ENCODE measurements at regions not wholly inside any gene's neighbourhood (a gene's known extent, or its start where the extent isn't known, plus 50 kb on each side); places are given as distances from the start of the nearest gene placed in this dataset.

DNA sequence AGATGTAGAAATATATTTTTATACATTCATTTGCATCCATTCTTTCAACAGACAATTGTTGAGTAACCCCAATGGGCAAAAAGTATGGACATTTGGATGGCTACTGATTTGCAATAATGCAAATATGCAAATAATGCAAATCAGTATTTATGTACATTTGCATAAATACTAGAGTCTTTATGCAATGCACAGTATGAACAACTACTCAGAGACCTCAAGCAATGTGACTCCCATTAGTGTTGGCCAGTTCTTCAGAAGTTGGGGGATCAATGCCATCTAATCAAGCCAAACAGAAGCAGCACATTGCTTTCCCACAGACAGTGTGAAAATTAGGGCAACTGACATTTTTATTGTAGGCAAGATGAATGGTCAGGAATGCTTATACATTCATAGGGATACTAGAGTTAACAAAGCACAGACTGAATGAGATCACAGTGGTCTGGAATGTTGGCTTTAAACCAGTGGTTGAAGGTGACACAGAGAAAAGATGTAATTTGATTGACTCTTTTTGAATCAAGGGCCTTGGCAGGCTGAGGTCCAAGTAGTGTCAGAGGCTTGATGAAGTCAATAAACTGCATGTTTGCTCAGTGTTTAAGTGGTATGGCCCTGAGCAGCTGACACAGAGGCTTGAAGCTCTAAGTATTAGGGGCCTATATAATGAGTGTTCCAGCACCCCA, 256.6 kb downstream of the CTH start:
- no peak for TF ChIP-seq POLR2A (IDR thresholded peaks at IDR 0.05)
- TF ChIP-seq, protein P1, sequence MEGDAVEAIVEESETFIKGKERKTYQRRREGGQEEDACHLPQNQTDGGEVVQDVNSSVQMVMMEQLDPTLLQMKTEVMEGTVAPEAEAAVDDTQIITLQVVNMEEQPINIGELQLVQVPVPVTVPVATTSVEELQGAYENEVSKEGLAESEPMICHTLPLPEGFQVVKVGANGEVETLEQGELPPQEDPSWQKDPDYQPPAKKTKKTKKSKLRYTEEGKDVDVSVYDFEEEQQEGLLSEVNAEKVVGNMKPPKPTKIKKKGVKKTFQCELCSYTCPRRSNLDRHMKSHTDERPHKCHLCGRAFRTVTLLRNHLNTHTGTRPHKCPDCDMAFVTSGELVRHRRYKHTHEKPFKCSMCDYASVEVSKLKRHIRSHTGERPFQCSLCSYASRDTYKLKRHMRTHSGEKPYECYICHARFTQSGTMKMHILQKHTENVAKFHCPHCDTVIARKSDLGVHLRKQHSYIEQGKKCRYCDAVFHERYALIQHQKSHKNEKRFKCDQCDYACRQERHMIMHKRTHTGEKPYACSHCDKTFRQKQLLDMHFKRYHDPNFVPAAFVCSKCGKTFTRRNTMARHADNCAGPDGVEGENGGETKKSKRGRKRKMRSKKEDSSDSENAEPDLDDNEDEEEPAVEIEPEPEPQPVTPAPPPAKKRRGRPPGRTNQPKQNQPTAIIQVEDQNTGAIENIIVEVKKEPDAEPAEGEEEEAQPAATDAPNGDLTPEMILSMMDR (IDR thresholded peaks at IDR 0.05): no peak
- TF ChIP-seq POLR2AphosphoS5 (IDR thresholded peaks at IDR 0.05): no peak
- no peak for TF ChIP-seq EP300 (IDR thresholded peaks at IDR 0.05)

Data from suprapubic skin (tissue), 4 donors.